GM12865 (cell line): ENCODE measurements at regions not wholly inside any gene's neighbourhood (a gene's known extent, or its start where the extent isn't known, plus 50 kb on each side); places are given as distances from the start of the nearest gene placed in this dataset.

ENCODE experiments used
- DNase-seq: peaks from one replicate; pipeline ENCODE4 v3.0.0; 2010; ENCODE audit warnings: low read depth
- H3K4me3 ChIP-seq: 2 replicates; pipeline ENCODE4 v1.5.1; 2011; ENCODE audit warnings: mild to moderate bottlenecking, low read depth, low read length, control low read depth
- TF ChIP-seq, protein P1 (sequence below): IDR thresholded peaks from 2 replicates; pipeline ENCODE4 v1.5.1; 2011; ENCODE audit warnings: low read length, control low read depth, low read depth, inconsistent platforms; ENCODE audit not compliant: insufficient read depth; ENCODE audit errors: missing control alignments

- TF ChIP-seq, protein P1, sequence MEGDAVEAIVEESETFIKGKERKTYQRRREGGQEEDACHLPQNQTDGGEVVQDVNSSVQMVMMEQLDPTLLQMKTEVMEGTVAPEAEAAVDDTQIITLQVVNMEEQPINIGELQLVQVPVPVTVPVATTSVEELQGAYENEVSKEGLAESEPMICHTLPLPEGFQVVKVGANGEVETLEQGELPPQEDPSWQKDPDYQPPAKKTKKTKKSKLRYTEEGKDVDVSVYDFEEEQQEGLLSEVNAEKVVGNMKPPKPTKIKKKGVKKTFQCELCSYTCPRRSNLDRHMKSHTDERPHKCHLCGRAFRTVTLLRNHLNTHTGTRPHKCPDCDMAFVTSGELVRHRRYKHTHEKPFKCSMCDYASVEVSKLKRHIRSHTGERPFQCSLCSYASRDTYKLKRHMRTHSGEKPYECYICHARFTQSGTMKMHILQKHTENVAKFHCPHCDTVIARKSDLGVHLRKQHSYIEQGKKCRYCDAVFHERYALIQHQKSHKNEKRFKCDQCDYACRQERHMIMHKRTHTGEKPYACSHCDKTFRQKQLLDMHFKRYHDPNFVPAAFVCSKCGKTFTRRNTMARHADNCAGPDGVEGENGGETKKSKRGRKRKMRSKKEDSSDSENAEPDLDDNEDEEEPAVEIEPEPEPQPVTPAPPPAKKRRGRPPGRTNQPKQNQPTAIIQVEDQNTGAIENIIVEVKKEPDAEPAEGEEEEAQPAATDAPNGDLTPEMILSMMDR = no peak
- no peak for DNase-seq
- H3K4me3 ChIP-seq = no peak overlapping the region
Observed at GRCh38 chr15:61389334-61390028, 160.4 kb upstream of the RORA start.

- no peak for DNase-seq
- no peak overlapping the region for H3K4me3 ChIP-seq
Observed at GRCh38 chr15:61387675-61388074, 158.6 kb upstream of the RORA start.

GRCh38 chr15:61383421-61383820, 154.3 kb upstream of the RORA start:
- H3K4me3 ChIP-seq = no peak overlapping the region
- TF ChIP-seq, protein P1 = no peak
- DNase-seq = no peak

More at GRCh38 chr15:61387675-61388074, 158.6 kb upstream of the RORA start:
- TF ChIP-seq, protein P1 = no peak

- DNase-seq = no peak
- TF ChIP-seq, protein P1 = no peak
- no peak overlapping the region for H3K4me3 ChIP-seq
Observed at GRCh38 chr15:61382927-61383326, 153.8 kb upstream of the RORA start.

DNA sequence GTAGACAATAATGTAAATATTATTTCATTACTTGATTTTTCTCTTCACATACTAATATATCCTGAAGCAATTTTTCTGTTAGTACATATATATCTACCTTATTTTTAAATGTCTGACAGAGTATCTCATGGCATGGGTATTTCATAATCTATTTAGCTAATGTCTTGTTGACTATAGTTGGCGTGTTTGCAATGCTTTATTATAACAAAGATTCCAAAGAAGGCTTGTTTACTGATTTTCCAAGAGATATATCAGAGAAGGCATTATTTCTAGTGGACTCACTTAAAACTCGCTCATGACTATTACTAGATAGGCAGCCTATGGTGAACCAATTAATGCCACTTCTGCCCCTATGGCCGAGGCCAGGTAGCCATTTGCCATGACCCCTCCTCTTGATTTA, 152.4 kb upstream of the RORA start:
- H3K4me3 ChIP-seq = no peak overlapping the region
- DNase-seq = no peak
- TF ChIP-seq, protein P1 = no peak

- no peak overlapping the region for H3K4me3 ChIP-seq
- no peak for DNase-seq
- TF ChIP-seq, protein P1 = no peak
Observed at GRCh38 chr15:61380270-61380669, 151.2 kb upstream of the RORA start.

GRCh38 chr15:61379005-61379404, 149.9 kb upstream of the RORA start:
- no peak for DNase-seq
- no peak overlapping the region for H3K4me3 ChIP-seq
- TF ChIP-seq, protein P1 = no peak
